ENCODE measurements at regions not wholly inside any gene's neighbourhood (a gene's known extent, or its start where the extent isn't known, plus 50 kb on each side); places are given as distances from the start of the nearest gene placed in this dataset.

DNA sequence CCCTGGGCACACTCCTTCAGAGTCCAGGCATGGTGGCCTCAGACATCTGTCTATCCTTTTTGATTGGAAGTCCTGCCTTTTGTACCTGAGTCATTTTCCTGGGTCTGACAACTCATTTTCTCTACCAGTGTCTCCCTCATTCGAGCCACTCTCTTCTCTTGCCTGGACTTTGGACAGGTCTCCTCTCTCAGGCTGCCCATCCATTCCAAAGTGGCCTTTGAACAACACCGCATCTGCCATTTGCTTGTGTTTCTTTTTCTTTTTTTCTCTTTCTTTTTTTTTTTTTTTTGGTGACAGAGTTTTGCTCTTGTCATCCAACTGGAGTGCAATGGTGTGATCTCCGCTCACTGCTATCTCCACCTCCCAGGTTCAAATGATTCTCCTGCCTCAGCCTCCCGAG lies 142.1 kb upstream of the COBL start:
- Histone ChIP-seq H3K27ac (ENCODE audit: low read depth, low read length) (no peak overlapping the region), H3K4me1 (ENCODE audit: insufficient read depth, low read length) (peaks cover 19% of the 10 kb centered on the region), H3K27me3 (ENCODE audit: insufficient read depth, low read length) (no peaks in the 10 kb centered on the region), H3K9me3 (ENCODE audit: insufficient read depth, low read depth, low read length) (no peaks in the 10 kb centered on the region), H3K4me3 (ENCODE audit: low read length) (no peak overlapping the region), H3K36me3 (ENCODE audit: insufficient read depth, low read length) (no peaks in the 10 kb centered on the region), H3K9ac (ENCODE audit: low read depth, low read length) (no peak overlapping the region)
- WGBS: 97% methylated on average over 4 of the region's 4 CpGs

DNA sequence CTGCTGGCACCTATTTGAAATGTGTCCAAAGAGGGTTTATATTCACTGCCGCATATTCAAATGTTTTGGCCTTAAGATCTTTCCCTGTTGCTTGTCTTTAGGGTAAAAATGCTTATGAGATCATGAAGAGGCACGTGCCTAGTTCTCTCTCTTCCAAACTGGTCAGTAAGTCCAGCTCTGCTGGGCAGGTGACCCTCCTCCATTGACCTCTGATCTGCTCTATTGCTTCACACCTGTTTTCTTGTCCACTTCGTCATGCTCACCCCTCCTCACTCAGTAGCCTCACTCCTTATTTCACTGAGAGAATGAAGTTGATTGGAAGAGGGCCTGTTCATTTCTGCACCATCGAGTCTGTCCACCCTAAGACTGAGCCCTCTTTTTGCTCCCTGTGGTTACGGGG lies 140.5 kb upstream of the COBL start:
- 80% methylated on average over 5 of the region's 5 CpGs for WGBS
- Histone ChIP-seq H3K4me3 (ENCODE audit: low read length) (no peak overlapping the region), H3K27ac (ENCODE audit: low read depth, low read length) (no peak overlapping the region)

DNA sequence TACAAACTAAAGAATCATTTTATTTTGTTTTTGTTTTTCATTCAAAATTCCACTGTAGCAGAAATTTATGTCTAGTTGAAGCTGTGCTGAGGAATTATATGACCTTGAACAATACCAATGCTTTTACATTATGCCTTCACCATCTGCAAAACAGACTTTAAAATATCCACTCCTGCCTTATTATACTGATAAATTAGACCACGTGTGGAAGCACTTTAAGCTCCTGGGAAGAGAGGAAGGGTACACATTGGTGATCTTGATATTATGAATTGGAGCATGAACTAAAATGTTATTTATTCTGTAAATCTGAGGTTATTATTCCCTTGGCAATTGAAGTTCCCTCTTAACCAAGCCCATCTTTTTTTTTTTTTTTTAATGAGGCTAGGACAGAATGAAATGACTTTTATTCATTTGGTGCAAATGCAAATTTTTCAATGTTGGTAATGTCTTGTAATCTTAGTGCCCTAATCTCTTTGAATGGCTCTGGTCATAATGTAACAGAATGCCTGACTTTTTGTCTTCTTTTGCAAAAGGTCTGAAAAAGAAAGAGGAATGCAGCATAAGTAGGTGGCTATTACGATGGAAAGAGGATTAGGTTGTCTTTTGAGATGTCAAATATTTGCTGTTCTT lies 139.9 kb upstream of the COBL start:
- 58% methylated on average over 2 of the region's 2 CpGs for WGBS
- no peak overlapping the region for H3K4me3 ChIP-seq (ENCODE audit: low read length)
- no peaks in the 10 kb centered on the region for H3K36me3 ChIP-seq (ENCODE audit: insufficient read depth, low read length)
- H3K27ac ChIP-seq (ENCODE audit: low read depth, low read length): no peak overlapping the region
- peaks cover 33% of the 10 kb centered on the region for H3K4me1 ChIP-seq (ENCODE audit: insufficient read depth, low read length)
- H3K9me3 ChIP-seq (ENCODE audit: insufficient read depth, low read depth, low read length): no peaks in the 10 kb centered on the region
- no peak overlapping the region for H3K9ac ChIP-seq (ENCODE audit: low read depth, low read length)
- H3K27me3 ChIP-seq (ENCODE audit: insufficient read depth, low read length): no peaks in the 10 kb centered on the region

More for the DNA sequence above, 140.5 kb upstream of the COBL start:
- no peaks in the 10 kb centered on the region for H3K36me3 ChIP-seq (ENCODE audit: insufficient read depth, low read length)
- no peaks in the 10 kb centered on the region for H3K9me3 ChIP-seq (ENCODE audit: insufficient read depth, low read depth, low read length)
- H3K27me3 ChIP-seq (ENCODE audit: insufficient read depth, low read length): no peaks in the 10 kb centered on the region
- H3K9ac ChIP-seq (ENCODE audit: low read depth, low read length): no peak overlapping the region
- peaks cover 28% of the 10 kb centered on the region for H3K4me1 ChIP-seq (ENCODE audit: insufficient read depth, low read length)

DNA sequence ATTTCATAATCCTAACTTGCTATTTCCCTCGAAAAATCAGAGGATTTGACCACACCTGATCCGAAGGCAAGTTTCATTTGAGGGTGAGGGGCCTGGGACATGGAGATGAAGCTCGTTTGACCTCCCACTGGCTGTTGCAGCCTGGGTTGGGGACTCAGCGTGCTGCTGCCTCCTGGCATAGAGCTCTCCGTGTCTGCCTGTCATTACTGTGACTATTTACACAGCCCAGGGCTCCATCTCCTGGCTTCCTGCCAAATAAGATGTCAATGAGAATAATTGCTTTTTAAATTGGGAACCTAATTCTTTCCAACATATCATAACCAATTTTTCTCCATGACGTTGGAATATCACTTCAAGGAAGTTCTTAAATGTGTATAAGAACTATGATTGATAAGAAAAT lies 139.3 kb upstream of the COBL start:
- H3K4me1 ChIP-seq (ENCODE audit: insufficient read depth, low read length): peaks cover 34% of the 10 kb centered on the region
- no peak overlapping the region for H3K27ac ChIP-seq (ENCODE audit: low read depth, low read length)
- no peaks in the 10 kb centered on the region for H3K36me3 ChIP-seq (ENCODE audit: insufficient read depth, low read length)
- H3K9me3 ChIP-seq (ENCODE audit: insufficient read depth, low read depth, low read length): no peaks in the 10 kb centered on the region
- no peak overlapping the region for H3K4me3 ChIP-seq (ENCODE audit: low read length)
- WGBS: 41% methylated on average over 5 of the region's 6 CpGs
- no peaks in the 10 kb centered on the region for H3K27me3 ChIP-seq (ENCODE audit: insufficient read depth, low read length)
- no peak overlapping the region for H3K9ac ChIP-seq (ENCODE audit: low read depth, low read length)

DNA sequence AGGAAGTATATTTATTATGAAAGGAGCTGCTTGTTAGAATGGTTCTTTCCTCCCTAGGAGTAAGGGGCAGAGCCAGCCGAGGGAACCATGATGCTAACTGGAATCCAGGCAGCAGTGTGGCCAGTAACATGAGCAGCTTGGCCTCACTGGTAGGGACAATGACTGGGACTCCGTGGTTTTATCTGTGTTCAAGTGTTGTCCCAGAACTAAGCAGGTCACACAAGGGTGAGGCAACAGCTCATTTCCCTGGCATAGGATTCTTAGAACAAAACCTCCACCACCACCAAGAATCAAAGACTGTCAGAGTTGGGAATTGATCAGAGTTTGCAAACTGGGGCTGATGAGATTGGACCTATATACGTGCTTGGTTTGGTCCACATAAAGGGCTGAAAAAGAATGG lies 138.9 kb upstream of the COBL start:
- peaks cover 34% of the 10 kb centered on the region for H3K4me1 ChIP-seq (ENCODE audit: insufficient read depth, low read length)
- no peak overlapping the region for H3K9ac ChIP-seq (ENCODE audit: low read depth, low read length)
- H3K36me3 ChIP-seq (ENCODE audit: insufficient read depth, low read length): no peaks in the 10 kb centered on the region
- 87% methylated on average over 3 of the region's 3 CpGs for WGBS
- no peaks in the 10 kb centered on the region for H3K9me3 ChIP-seq (ENCODE audit: insufficient read depth, low read depth, low read length)
- no peak overlapping the region for H3K4me3 ChIP-seq (ENCODE audit: low read length)
- no peak overlapping the region for H3K27ac ChIP-seq (ENCODE audit: low read depth, low read length)
- no peaks in the 10 kb centered on the region for H3K27me3 ChIP-seq (ENCODE audit: insufficient read depth, low read length)

DNA sequence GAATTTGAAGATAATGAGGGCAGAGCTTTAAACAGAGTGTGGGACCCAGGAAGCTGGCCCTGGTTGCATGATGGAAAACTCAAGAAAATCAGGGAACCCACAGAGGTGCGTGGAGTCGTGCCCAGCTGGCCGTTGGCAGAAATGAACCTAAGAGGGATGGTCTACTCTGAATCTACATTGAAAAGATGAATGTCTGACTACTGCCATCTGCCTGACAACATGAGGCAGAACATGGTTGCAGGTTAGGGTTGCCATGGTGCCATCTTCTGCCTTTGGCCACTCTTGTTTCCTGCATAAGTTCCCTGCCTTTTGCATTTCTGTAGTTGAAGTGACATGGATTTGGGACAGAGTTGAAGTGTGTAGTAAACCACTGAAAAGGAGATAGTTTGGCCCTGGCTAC lies 138.5 kb upstream of the COBL start:
- Histone ChIP-seq H3K4me3 (ENCODE audit: low read length) (no peak overlapping the region), H3K27ac (ENCODE audit: low read depth, low read length) (no peak overlapping the region), H3K27me3 (ENCODE audit: insufficient read depth, low read length) (no peaks in the 10 kb centered on the region), H3K36me3 (ENCODE audit: insufficient read depth, low read length) (no peaks in the 10 kb centered on the region), H3K4me1 (ENCODE audit: insufficient read depth, low read length) (peaks cover 34% of the 10 kb centered on the region), H3K9me3 (ENCODE audit: insufficient read depth, low read depth, low read length) (no peaks in the 10 kb centered on the region), H3K9ac (ENCODE audit: low read depth, low read length) (no peak overlapping the region)
- WGBS: 64% methylated on average over 3 of the region's 3 CpGs

- Histone ChIP-seq H3K4me3 (ENCODE audit: low read length) (no peak overlapping the region), H3K9me3 (ENCODE audit: insufficient read depth, low read depth, low read length) (no peaks in the 10 kb centered on the region), H3K36me3 (ENCODE audit: insufficient read depth, low read length) (no peaks in the 10 kb centered on the region), H3K27ac (ENCODE audit: low read depth, low read length) (no peak overlapping the region), H3K27me3 (ENCODE audit: insufficient read depth, low read length) (no peaks in the 10 kb centered on the region), H3K4me1 (ENCODE audit: insufficient read depth, low read length) (peaks cover 34% of the 10 kb centered on the region), H3K9ac (ENCODE audit: low read depth, low read length) (no peak overlapping the region)
- WGBS: 93% methylated on average over 1 of the region's 1 CpG
Observed at GRCh38 chr7:51452694-51453093, 136.1 kb upstream of the COBL start.

DNA sequence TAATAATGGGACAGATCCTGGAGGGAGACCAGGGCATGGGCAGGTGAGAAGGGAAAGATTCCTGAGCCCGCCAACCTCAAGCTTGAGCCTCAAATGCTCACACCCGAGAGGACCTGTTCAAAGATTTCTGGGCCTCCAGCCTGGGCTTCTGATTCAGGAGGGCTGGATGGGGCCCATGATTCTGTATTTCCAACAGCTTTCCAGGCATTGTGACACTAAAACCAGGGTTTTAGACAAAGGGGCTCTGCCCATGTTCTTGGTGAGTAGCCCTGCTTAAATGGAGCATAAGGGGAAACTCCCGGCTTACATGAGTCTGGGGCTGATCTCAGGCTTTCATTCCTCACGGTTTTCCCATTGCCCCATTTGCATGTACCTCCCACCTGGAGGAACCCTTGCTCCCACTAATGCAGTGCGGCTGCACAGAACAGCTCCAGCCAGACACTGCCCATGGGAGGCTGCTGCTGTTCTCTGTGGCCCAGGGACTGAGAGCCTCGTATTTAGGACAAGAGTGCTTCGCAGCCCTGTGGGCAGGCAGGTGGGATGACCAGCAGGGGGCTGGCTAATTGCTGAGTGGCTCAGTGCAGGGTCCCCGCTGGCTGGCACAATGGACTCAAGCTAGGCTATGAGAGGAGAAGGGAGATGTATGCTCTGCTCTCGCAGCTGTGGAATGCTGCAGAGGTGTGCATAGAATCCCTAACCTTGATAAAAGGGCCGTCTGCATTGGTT lies 135.3 kb upstream of the COBL start:
- peaks cover 40% of the 10 kb centered on the region for H3K4me1 ChIP-seq (ENCODE audit: insufficient read depth, low read length)
- H3K4me3 ChIP-seq (ENCODE audit: low read length): no peak overlapping the region
- no peaks in the 10 kb centered on the region for H3K36me3 ChIP-seq (ENCODE audit: insufficient read depth, low read length)
- no peaks in the 10 kb centered on the region for H3K27me3 ChIP-seq (ENCODE audit: insufficient read depth, low read length)
- WGBS: 59% methylated on average over 10 of the region's 10 CpGs
- no peak overlapping the region for H3K9ac ChIP-seq (ENCODE audit: low read depth, low read length)
- H3K27ac ChIP-seq (ENCODE audit: low read depth, low read length): no peak overlapping the region
- H3K9me3 ChIP-seq (ENCODE audit: insufficient read depth, low read depth, low read length): no peaks in the 10 kb centered on the region

DNA sequence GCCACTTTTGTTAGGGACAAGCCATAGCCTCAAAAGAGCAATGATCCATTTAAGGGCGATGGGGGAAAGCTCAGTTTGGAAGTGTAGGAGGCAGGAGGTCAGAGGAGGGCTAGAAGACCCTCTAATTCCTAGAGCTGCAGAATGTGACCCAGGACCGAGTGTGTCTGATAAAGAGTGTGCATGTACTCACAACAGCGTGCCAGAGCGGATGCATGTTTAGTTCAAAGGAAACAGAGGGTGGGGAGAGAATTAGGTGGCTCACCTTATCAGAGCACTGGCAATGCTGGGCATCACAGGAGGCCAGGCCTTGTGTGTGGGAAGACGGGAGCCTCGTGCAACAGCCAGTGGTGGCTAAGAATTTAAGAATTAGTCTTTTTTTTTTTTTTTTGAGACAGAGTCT lies 133.9 kb upstream of the COBL start:
- peaks cover 37% of the 10 kb centered on the region for H3K4me1 ChIP-seq (ENCODE audit: insufficient read depth, low read length)
- WGBS: 96% methylated on average over 6 of the region's 6 CpGs
- H3K27ac ChIP-seq (ENCODE audit: low read depth, low read length): no peak overlapping the region
- no peak overlapping the region for H3K9ac ChIP-seq (ENCODE audit: low read depth, low read length)
- H3K4me3 ChIP-seq (ENCODE audit: low read length): no peak overlapping the region
- H3K9me3 ChIP-seq (ENCODE audit: insufficient read depth, low read depth, low read length): no peaks in the 10 kb centered on the region
- H3K27me3 ChIP-seq (ENCODE audit: insufficient read depth, low read length): no peaks in the 10 kb centered on the region
- no peaks in the 10 kb centered on the region for H3K36me3 ChIP-seq (ENCODE audit: insufficient read depth, low read length)

DNA sequence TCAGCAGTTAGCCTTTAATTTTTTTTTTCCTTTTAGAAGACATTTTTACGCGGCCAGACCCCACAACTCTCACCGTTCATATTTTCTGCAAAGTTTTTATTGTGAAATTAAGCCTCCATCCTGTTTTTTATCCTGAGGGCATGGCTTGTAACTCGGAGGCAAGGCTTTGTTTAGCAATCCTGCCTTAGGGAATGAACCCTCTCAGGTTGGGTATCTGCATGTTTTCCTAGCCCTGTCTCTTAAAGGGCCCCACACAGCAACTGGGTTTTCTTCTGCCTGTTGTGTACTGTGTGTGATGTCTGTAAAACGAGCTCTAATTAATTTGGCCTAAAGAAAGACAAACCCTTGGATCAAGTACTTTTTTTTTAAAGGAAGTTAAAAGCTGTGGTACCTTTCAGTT lies 130.2 kb upstream of the COBL start:
- Histone ChIP-seq H3K36me3 (ENCODE audit: insufficient read depth, low read length) (no peaks in the 10 kb centered on the region), H3K4me3 (ENCODE audit: low read length) (no peak overlapping the region), H3K9ac (ENCODE audit: low read depth, low read length) (no peak overlapping the region), H3K27ac (ENCODE audit: low read depth, low read length) (no peak overlapping the region), H3K9me3 (ENCODE audit: insufficient read depth, low read depth, low read length) (peaks cover 24% of the 10 kb centered on the region), H3K27me3 (ENCODE audit: insufficient read depth, low read length) (no peaks in the 10 kb centered on the region), H3K4me1 (ENCODE audit: insufficient read depth, low read length) (peaks cover 24% of the 10 kb centered on the region)
- WGBS: 56% methylated on average over 5 of the region's 5 CpGs

- peaks cover 21% of the 10 kb centered on the region for H3K4me1 ChIP-seq (ENCODE audit: insufficient read depth, low read length)
- H3K9me3 ChIP-seq (ENCODE audit: insufficient read depth, low read depth, low read length): peaks cover 24% of the 10 kb centered on the region
- no peak overlapping the region for H3K4me3 ChIP-seq (ENCODE audit: low read length)
- no peak overlapping the region for H3K27ac ChIP-seq (ENCODE audit: low read depth, low read length)
- WGBS: 60% methylated on average over 11 of the region's 11 CpGs
- no peaks in the 10 kb centered on the region for H3K36me3 ChIP-seq (ENCODE audit: insufficient read depth, low read length)
- H3K27me3 ChIP-seq (ENCODE audit: insufficient read depth, low read length): no peaks in the 10 kb centered on the region
- no peak overlapping the region for H3K9ac ChIP-seq (ENCODE audit: low read depth, low read length)
Observed at GRCh38 chr7:51446356-51446755, 129.7 kb upstream of the COBL start.

Data from HUES64 (cell line).